HepG2 (cell line): ENCODE measurements at regions not wholly inside any gene's neighbourhood (a gene's known extent, or its start where the extent isn't known, plus 50 kb on each side); places are given as distances from the start of the nearest gene placed in this dataset.

Source experiments
- FOXA1 ChIP-seq, 2 experiments: fragments of 450-650 bp in 1 of 2; sonication (generic) in 1 of 2; formaldehyde crosslinking in 1 of 2; IDR thresholded peaks; 2 replicates each; pipeline versions ENCODE4 v1.4.0 to v1.6.1; 2016 to 2020; ENCODE audit warnings: missing genetic modification reagents in 1 of 2
- GLI4 ChIP-seq: sonication (generic); formaldehyde crosslinking; IDR thresholded peaks from 2 replicates; pipeline ENCODE4 v1.5.1; 2020; ENCODE audit warnings: missing genetic modification reagents, mild to moderate bottlenecking, moderate library complexity, borderline replicate concordance
- MLLT10 ChIP-seq: sonication (generic); formaldehyde crosslinking; IDR thresholded peaks from 2 replicates; pipeline ENCODE4 v1.4.0; 2020; ENCODE audit warnings: missing genetic modification reagents
- SMAD9 ChIP-seq: sonication (generic); formaldehyde crosslinking; IDR thresholded peaks from 2 replicates; pipeline ENCODE4 v1.5.1; 2020; ENCODE audit warnings: mild to moderate bottlenecking, missing genetic modification reagents
- ZNF768 ChIP-seq: sonication (generic); formaldehyde crosslinking; IDR thresholded peaks from 2 replicates; pipeline ENCODE4 v1.4.0; 2020; ENCODE audit warnings: missing genetic modification reagents
- TF ChIP-seq, protein P1 (sequence below): sonication (generic); formaldehyde crosslinking; IDR thresholded peaks from 2 replicates; pipeline ENCODE4 v1.5.1; 2020; ENCODE audit warnings: mild to moderate bottlenecking, missing genetic modification reagents
- TF ChIP-seq, protein P2 (sequence below): IDR thresholded peaks from 2 replicates; pipeline ENCODE4 v1.6.1; 2016; ENCODE audit warnings: missing compliant biosample characterization, missing genetic modification reagents, borderline replicate concordance
- TF ChIP-seq, protein P3 (sequence below): sonication (generic); formaldehyde crosslinking; IDR thresholded peaks from 2 replicates; pipeline ENCODE4 v1.4.0; 2020; ENCODE audit warnings: missing genetic modification reagents, mild to moderate bottlenecking, borderline replicate concordance
- TF ChIP-seq, protein P4 (sequence below): sonication (generic); formaldehyde crosslinking; IDR thresholded peaks from 2 replicates; pipeline ENCODE4 v1.5.0; 2020; ENCODE audit warnings: mild to moderate bottlenecking, missing genetic modification reagents, borderline replicate concordance

DNA sequence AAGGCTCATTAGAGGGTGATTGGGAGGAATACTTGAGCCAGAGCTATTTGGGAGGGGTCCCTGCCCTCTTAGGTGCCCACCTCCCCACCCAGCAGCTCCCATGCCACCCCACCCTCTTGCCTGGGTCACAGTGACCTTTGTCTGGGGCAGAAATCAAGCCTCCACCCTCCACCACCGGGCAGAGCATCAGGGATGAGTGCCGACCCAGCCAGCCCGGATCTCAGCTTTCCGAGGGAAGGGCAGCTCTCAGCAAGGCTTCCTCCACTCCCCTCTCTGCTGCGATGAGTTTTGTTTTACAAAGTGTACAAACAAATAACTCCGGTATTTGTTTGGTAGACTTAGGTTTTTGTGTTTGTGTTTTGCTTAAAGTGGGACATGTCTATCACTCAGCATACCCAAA lies 136.7 kb upstream of the CST7 start (continued):
- TF ChIP-seq, protein P1, sequence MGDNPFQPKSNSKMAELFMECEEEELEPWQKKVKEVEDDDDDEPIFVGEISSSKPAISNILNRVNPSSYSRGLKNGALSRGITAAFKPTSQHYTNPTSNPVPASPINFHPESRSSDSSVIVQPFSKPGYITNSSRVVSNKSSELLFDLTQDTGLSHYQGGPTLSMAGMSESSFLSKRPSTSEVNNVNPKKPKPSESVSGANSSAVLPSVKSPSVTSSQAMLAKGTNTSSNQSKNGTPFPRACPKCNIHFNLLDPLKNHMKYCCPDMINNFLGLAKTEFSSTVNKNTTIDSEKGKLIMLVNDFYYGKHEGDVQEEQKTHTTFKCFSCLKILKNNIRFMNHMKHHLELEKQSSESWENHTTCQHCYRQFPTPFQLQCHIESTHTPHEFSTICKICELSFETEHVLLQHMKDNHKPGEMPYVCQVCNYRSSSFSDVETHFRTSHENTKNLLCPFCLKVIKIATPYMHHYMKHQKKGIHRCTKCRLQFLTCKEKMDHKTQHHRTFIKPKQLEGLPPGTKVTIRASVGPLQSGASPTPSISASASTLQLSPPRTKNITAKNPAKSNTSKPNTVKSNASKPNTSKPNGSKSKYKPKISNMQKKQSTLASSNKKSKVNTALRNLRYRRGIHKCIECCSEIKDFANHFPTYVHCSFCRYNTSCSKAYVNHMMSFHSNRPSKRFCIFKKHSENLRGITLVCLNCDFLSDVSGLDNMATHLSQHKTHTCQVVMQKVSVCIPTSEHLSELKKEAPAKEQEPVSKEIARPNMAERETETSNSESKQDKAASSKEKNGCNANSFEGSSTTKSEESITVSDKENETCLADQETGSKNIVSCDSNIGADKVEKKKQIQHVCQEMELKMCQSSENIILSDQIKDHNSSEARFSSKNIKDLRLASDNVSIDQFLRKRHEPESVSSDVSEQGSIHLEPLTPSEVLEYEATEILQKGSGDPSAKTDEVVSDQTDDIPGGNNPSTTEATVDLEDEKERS (CRISPR knock-in tag): no peak
- TF ChIP-seq FOXA1 (IDR thresholded peaks at IDR 0.05) (no peak), FOXA1 (CRISPR knock-in tag; IDR thresholded peaks at IDR 0.05) (no peak), ZNF768 (CRISPR knock-in tag) (no peak), GLI4 (no peak), SMAD9 (CRISPR knock-in tag) (no peak), MLLT10 (no peak)
- TF ChIP-seq, protein P2, sequence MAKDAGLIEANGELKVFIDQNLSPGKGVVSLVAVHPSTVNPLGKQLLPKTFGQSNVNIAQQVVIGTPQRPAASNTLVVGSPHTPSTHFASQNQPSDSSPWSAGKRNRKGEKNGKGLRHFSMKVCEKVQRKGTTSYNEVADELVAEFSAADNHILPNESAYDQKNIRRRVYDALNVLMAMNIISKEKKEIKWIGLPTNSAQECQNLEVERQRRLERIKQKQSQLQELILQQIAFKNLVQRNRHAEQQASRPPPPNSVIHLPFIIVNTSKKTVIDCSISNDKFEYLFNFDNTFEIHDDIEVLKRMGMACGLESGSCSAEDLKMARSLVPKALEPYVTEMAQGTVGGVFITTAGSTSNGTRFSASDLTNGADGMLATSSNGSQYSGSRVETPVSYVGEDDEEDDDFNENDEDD (CRISPR knock-in tag): no peak
- TF ChIP-seq, protein P3, sequence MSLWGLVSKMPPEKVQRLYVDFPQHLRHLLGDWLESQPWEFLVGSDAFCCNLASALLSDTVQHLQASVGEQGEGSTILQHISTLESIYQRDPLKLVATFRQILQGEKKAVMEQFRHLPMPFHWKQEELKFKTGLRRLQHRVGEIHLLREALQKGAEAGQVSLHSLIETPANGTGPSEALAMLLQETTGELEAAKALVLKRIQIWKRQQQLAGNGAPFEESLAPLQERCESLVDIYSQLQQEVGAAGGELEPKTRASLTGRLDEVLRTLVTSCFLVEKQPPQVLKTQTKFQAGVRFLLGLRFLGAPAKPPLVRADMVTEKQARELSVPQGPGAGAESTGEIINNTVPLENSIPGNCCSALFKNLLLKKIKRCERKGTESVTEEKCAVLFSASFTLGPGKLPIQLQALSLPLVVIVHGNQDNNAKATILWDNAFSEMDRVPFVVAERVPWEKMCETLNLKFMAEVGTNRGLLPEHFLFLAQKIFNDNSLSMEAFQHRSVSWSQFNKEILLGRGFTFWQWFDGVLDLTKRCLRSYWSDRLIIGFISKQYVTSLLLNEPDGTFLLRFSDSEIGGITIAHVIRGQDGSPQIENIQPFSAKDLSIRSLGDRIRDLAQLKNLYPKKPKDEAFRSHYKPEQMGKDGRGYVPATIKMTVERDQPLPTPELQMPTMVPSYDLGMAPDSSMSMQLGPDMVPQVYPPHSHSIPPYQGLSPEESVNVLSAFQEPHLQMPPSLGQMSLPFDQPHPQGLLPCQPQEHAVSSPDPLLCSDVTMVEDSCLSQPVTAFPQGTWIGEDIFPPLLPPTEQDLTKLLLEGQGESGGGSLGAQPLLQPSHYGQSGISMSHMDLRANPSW (CRISPR knock-in tag): no peak
- TF ChIP-seq, protein P4, sequence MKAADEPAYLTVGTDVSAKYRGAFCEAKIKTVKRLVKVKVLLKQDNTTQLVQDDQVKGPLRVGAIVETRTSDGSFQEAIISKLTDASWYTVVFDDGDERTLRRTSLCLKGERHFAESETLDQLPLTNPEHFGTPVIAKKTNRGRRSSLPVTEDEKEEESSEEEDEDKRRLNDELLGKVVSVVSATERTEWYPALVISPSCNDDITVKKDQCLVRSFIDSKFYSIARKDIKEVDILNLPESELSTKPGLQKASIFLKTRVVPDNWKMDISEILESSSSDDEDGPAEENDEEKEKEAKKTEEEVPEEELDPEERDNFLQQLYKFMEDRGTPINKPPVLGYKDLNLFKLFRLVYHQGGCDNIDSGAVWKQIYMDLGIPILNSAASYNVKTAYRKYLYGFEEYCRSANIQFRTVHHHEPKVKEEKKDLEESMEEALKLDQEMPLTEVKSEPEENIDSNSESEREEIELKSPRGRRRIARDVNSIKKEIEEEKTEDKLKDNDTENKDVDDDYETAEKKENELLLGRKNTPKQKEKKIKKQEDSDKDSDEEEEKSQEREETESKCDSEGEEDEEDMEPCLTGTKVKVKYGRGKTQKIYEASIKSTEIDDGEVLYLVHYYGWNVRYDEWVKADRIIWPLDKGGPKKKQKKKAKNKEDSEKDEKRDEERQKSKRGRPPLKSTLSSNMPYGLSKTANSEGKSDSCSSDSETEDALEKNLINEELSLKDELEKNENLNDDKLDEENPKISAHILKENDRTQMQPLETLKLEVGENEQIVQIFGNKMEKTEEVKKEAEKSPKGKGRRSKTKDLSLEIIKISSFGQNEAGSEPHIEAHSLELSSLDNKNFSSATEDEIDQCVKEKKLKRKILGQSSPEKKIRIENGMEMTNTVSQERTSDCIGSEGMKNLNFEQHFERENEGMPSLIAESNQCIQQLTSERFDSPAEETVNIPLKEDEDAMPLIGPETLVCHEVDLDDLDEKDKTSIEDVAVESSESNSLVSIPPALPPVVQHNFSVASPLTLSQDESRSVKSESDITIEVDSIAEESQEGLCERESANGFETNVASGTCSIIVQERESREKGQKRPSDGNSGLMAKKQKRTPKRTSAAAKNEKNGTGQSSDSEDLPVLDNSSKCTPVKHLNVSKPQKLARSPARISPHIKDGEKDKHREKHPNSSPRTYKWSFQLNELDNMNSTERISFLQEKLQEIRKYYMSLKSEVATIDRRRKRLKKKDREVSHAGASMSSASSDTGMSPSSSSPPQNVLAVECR: no peak
- TF ChIP-seq, all 625 proteins: peak for 0
